ENCODE measurements at regions not wholly inside any gene's neighbourhood (a gene's known extent, or its start where the extent isn't known, plus 50 kb on each side); places are given as distances from the start of the nearest gene placed in this dataset.

GRCh38 chr5:3194271-3194670 is 401.4 kb upstream of the IRX1 start:
- TF ChIP-seq, protein P1, sequence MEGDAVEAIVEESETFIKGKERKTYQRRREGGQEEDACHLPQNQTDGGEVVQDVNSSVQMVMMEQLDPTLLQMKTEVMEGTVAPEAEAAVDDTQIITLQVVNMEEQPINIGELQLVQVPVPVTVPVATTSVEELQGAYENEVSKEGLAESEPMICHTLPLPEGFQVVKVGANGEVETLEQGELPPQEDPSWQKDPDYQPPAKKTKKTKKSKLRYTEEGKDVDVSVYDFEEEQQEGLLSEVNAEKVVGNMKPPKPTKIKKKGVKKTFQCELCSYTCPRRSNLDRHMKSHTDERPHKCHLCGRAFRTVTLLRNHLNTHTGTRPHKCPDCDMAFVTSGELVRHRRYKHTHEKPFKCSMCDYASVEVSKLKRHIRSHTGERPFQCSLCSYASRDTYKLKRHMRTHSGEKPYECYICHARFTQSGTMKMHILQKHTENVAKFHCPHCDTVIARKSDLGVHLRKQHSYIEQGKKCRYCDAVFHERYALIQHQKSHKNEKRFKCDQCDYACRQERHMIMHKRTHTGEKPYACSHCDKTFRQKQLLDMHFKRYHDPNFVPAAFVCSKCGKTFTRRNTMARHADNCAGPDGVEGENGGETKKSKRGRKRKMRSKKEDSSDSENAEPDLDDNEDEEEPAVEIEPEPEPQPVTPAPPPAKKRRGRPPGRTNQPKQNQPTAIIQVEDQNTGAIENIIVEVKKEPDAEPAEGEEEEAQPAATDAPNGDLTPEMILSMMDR (IDR thresholded peaks at IDR 0.05) = no peak
- TF ChIP-seq EP300 (IDR thresholded peaks at IDR 0.05; ENCODE audit: low read depth) = no peak

Data from transverse colon (tissue), 3 donors.